ENCODE measurements at regions not wholly inside any gene's neighbourhood (a gene's known extent, or its start where the extent isn't known, plus 50 kb on each side); places are given as distances from the start of the nearest gene placed in this dataset.
"Not testable (repeated sequence)": the region's sequence is repeated elsewhere in the genome, so short reads cannot be mapped to it uniquely, and the experiment has no call there.

- DNase-seq, result no peak
Measured at GRCh38 chr4:33923469-33923868, 2320.8 kb downstream of the ARAP2 start.

GRCh38 chr4:33924239-33924638 is 2320.1 kb downstream of the ARAP2 start:
- DNase-seq, result no peak

GRCh38 chr4:33924811-33925210 is 2319.5 kb downstream of the ARAP2 start:
- DNase-seq, result no peak

- no peak for DNase-seq
Measured at GRCh38 chr4:33930497-33930896, 2313.8 kb downstream of the ARAP2 start.

- no peak for DNase-seq
Measured at GRCh38 chr4:33931026-33931425, 2313.3 kb downstream of the ARAP2 start.

DNA sequence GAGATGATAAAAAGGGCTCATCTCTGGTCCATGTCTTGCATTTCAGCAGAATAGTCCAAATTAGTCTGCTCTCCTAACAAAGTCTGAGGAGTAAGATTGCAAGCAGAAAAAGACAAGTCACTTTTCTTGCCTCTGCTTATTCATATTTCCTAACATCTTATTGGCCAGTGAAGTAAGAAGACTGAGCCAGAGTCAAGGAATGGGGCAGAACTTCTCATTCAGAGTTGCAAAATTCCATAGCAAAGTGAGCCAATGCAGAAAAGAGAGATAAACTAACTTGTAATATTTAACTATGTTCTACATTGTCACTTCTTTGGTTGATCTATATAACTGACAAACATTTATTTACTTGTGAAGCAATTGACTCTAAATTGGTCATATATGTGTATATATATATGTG is 2304.0 kb downstream of the ARAP2 start:
- no peak for DNase-seq

DNA sequence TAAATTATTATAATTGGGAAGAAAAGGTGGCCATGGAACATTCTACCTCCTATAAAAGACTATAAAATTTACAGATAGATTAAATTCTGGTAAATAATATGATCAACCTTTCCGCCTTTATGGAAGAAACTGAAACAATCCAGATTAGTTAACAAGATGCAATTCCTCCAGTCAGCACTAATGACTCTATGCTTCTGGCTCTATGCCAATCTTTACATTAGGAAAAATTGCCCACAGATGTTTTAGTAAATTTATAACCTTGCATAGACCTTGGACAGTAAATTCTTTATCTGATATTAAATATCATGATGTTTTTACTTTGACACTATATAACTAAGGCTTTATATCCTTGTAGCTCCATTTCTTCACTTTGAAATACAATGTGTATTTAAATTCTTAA is 2302.5 kb downstream of the ARAP2 start:
- DNase-seq, result no peak

DNA sequence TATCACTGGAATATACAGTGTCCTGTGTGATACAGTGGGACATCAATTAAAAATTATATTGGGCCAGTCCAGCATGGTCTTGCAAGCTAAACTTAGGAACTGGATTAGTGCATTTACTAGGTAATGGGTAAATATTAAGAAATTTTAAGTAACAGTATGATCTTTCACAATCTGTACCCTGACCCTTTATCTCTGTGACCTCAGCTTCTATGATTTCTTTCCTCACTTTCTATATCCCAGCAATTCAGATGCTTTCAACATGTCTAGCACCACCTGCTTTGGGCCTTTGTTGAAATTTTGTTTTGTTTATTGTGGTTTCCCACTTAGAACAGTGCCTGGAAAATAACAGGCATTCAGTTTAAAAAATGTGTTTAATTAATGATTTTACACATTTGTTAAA is 2295.4 kb downstream of the ARAP2 start:
- no peak for DNase-seq

DNA sequence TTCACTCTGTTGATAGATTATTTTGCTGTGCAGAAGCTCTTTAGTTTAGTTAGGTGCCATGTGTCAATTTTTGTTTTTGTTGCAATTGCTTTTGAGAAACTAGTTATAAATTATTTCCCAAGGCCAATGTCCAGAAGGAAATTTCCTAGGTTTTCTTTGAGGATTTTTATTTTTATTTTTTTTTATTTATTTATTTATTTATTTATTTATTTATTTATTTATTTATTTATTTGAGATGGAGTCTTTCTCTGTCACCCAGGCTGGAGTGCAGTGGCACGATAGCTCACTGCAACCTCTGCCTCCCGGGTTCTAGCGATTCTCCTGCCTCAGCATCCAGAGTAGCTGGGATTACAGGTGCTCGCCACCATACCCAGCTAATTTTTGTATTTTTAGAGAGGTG is 2290.5 kb downstream of the ARAP2 start:
- not testable (repeated sequence) for DNase-seq

GRCh38 chr4:33954759-33955158 is 2289.6 kb downstream of the ARAP2 start:
- no peak for DNase-seq

DNA sequence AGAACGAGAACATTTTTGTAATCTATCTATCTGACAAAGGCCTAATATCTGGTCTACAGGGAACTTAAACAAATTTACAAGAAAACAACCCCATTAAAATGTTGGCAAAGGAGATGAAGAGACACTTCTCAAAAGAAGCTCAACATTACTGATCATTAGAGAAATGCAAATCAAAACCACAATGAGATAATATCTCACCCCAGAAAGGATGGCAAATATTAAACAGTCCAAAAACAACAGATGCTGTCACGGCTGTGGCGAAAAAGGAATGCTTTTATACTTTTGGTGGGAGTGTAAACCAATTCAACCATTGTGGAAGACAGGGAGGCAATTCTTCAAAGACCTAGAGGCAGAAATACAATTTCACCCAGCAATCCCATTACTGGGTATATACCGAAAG is 2284.8 kb downstream of the ARAP2 start:
- no peak for DNase-seq

DNA sequence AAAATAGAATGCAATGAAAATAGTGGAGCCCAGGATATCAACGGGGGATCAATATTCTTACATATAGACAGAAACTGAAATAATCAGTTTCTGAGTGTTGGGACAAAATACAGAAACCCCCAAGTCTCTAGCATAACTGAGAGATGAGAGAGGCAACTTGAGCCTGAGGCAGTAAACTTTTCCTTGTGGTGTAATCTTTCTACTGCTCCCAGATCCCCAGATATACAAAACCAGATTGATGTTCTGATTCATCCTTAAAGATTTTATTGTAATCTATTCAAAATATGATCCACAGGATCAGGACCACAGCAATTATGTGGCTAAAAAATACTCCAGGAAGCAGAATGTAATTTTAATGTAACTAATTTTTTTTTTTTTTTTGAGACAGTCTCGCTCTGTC is 2282.6 kb downstream of the ARAP2 start:
- DNase-seq, result no peak

DNA sequence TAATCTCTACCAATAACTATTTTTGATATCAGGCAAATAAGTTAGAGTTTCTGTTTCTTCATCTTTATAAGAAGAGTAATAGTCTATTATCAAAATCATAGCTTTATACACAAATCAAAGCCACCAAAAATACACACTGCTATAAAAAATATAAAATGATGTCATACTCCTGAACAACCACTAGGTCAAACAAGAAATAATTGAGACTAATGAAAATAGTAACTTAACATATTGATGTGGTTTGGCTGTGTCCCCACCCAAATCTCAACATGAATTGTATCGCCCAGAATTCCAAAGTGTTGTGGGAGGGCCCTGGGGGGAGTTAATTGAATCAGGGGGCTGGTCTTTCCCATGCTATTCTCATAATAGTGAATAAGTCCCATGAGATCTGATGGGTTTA is 2277.5 kb downstream of the ARAP2 start:
- no peak for DNase-seq

DNA sequence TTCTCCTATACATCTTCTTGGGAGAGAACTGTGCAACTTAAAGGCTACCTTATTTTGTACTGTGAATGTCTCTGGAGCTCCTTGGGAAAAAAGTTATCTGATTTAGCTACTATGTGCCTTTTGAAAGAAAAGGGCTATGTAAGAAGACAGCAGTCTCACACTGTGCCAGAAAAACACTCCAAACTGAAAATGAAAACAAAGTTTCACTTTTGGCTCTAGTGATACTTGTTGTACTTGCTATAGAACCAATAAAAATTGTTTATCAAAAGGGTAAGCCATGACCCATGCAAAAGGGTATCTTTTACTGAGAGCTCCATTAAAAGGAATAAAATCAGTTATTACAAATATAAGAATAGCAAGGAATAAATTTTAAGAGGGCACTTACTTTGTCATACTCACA is 2270.0 kb downstream of the ARAP2 start:
- DNase-seq, result no peak

- DNase-seq, result no peak
Measured at GRCh38 chr4:33975995-33976394, 2268.3 kb downstream of the ARAP2 start.

GRCh38 chr4:33979781-33980180 is 2264.5 kb downstream of the ARAP2 start:
- not testable (repeated sequence) for DNase-seq

DNA sequence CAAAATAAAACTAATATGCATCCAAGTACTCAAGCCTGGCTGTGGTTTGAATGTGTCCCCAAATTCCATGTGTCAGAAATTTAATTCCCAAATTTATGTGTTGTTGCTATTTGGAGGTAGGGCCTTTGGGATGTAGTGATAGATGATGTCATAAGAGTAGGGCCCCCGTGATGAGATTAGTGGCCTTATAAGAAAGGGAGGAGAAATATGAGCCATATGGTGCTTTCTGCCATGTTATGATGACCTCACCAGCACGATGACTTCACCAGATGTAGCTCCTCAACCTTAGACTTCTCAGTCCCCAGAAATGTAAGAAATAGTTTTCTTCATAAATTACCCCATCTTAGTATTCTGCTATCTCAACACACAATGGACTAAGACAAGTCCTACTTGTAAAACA is 2264.0 kb downstream of the ARAP2 start:
- DNase-seq, result no peak

GRCh38 chr4:33989820-33990443 is 2254.4 kb downstream of the ARAP2 start:
- DNase-seq, result no peak

DNA sequence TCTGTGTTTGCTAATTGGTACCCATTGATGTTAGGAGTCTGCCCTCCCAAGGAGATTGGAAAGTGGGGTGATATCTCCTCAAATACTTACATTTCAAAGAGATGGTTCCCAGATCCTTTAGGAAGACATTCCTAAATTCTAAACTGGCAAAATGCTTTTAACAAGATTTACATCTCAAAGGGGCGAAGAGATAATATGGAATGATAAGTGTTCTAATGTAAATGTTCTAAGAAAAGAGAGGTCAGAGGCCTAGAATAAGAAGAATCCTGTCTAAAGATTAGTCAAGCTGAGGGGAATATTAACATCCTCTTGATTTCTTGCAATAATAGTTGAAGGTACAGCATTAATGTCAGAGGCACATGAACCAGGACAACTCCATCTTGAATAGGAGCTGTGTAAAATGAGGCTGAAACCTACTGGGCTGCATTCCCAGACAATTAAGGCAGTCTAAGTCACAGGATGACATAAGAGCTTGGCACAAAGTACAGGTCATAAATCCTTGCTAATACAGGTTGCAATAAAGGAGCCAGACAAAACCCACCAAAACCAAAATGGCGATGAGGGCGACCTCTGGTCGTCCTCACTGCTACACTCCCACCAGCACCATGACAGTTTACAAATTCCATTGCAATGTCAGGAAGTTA is 2248.1 kb downstream of the ARAP2 start:
- DNase-seq, result no peak

DNA sequence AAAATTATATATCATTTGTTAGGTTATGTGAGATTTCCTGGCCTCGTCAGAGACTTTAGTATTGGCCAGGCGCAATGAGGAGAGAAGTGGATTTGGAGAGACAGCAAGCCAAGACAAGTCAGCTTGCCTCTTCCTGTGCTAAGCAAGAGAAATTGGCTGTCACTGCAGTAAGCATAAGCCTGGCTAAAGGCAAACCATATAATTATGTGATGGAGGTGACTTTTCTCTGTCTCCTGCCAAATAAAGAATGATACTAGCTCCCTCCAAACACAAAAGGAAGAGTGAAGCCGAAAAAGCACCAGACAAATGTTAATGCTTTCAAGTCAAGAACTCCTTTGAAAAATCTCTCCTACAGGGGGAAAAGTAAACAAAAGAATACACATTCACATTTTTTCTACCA is 2246.0 kb downstream of the ARAP2 start:
- peak; percentile 10 for DNase-seq

DNA sequence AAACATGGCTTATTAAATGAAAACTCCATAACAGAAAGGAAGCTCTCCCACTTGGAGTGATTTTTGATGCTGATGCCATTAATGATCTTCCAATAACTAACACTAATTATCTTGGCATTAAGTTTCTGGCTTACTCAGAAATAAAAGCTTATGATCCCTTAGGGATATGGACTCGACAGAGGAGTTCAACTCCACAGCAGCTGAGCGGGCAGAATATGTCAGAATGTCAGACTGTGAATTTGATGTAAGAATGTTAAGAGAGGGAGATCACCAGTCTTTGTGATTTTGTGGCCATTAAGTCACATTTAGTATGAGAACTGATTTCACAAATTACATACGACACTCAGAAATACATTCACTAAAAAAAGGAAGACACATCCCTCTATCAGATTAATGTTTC is 2244.0 kb downstream of the ARAP2 start:
- DNase-seq, result no peak

- not testable (repeated sequence) for DNase-seq
Measured at GRCh38 chr4:34006540-34006939, 2237.8 kb downstream of the ARAP2 start.

DNA sequence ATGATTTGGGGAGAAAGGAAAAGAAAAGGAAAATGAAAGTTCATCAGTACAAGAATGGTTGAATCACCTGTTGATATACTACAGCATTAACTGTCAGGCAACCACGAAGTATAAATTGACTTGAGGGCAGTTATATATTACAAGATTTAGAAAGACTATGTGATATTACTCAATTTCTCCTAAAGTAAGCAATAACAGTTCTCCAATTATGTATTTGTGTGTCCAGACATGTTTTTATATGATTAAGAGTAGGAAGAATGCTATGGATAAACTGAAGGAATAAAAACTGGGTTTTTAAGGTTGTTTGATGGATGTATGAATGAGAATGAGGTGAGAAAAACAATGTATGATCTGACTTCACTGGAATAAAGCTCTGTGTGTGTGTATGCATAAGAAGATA is 2234.4 kb downstream of the ARAP2 start:
- DNase-seq, result no peak

DNA sequence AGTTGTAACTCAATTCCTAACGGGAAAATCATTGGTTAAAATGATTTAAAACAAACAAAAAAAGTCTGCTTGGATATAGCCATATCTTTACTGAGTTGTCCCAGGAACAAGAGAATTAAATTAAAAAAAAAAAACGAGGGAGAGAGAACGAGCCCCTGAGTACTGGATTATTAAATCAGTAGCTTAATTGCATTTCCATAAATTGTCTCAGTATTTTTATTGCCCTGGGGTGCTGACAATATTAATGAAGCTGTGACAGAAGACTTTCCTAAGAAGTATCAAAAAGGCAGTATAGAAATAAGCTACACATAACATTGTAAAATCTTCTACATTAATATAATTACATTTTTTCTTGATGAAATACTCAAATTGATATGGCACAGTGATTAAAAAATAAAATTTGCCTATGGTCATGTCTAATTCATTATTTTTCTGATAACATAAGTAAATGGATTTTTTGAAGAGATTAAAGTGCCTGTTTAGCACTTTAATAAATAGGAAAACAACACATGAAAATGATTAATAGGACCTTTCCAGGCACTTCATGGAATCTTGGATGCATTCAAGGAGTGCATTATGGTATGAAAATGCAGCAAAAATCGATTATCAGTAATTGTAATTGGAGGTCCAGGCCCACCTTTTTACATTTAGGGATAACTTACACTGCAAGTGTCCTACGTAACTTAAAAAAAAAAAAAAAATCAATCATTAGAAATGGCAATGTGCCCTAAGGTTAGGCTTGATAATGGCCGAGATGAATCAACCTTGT is 2233.4 kb downstream of the ARAP2 start:
- no peak for DNase-seq
